ENCODE measurements at regions not wholly inside any gene's neighbourhood (a gene's known extent, or its start where the extent isn't known, plus 50 kb on each side); places are given as distances from the start of the nearest gene placed in this dataset.

DNA sequence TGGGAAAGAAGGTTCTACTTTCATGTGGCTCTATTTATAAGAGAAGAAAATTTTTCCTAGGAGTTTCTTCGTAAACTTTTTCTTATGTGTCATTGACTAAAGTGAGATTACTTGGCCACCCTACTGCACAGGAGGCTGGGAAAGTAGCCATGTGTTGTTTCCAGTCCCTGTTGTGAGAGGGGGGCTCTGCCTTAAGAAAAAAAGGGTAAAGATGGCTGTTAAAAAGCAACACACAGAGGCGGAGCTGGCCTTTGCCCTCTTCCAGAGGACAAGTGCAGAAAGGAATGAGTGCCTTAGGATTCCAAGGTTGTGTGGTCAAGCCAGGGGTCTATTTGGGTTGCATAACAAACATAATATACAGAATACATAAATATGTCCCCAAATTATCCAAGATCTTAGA, 230.0 kb upstream of the CXCR4 start (continued):
- TF ChIP-seq, protein P1, sequence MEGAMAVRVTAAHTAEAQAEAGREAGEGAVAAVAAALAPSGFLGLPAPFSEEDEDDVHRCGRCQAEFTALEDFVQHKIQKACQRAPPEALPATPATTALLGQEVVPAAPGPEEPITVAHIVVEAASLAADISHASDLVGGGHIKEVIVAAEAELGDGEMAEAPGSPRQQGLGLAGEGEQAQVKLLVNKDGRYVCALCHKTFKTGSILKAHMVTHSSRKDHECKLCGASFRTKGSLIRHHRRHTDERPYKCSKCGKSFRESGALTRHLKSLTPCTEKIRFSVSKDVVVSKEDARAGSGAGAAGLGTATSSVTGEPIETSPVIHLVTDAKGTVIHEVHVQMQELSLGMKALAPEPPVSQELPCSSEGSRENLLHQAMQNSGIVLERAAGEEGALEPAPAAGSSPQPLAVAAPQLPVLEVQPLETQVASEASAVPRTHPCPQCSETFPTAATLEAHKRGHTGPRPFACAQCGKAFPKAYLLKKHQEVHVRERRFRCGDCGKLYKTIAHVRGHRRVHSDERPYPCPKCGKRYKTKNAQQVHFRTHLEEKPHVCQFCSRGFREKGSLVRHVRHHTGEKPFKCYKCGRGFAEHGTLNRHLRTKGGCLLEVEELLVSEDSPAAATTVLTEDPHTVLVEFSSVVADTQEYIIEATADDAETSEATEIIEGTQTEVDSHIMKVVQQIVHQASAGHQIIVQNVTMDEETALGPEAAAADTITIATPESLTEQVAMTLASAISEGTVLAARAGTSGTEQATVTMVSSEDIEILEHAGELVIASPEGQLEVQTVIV (IDR thresholded peaks at IDR 0.05; ENCODE audit: borderline replicate concordance, partially characterized antibody), result no peak

DNA sequence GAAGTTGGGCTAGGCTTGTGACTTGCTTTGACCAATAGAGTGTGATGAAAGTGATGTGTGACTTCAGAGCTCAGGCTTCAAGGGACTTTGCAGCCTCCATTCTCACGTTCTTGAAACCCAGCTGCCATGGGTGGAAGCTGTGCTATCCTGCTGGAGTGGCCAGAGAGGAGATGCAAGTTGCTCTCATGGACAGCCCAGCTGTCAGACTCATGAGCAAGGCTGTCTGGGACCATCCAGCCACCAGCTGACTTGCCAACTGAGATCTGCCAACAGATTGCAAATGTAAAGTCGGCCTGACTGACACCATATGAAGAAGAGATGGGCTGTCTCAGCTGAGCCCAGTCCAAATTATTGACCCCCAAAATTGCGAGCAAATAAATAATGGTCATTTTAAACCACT, 226.4 kb upstream of the CXCR4 start:
- no peaks in the 10 kb centered on the region for H3K4me1 ChIP-seq (ENCODE audit: control insufficient read depth, insufficient read depth, low read length)
- no peak overlapping the region for H3K4me3 ChIP-seq
- no TSS peak for BruUV-seq (replicated peaks)
- no peak for FAIRE-seq
- H3K27ac ChIP-seq (ENCODE audit: control insufficient read depth, insufficient read depth), result no peak overlapping the region
- H4K20me1 ChIP-seq (ENCODE audit: control insufficient read depth, insufficient read depth), result no peaks in the 10 kb centered on the region
- in situ Hi-C loops (cut with MboI), result no loop called here
- ChIA-PET RAD21 (ENCODE audit: unreplicated experiment) (no interaction called here), SMC1A (ENCODE audit: uncharacterized antibody, unreplicated experiment) (interaction anchor here (0.9 to 1.1 kb wide), 2 partner anchors 9 to 87 kb away, joined by 3 to 4 read pairs; no protein-coding TSS in a partner anchor), CTCF (no interaction called here), POLR2A (no interaction called here)
- H3K4me2 ChIP-seq (ENCODE audit: control insufficient read depth, insufficient read depth), result no peak overlapping the region
- no peaks in the 10 kb centered on the region for H3K36me3 ChIP-seq (ENCODE audit: control insufficient read depth in 2 of 2, insufficient read depth in 2 of 2, low read length in 1 of 2)
- no peak for DNase-seq (ENCODE audit: low read depth, low spot score)
- 0 out of 4 replicates have a peak, but pooled peaks cover 0 to 2% of the 10 kb centered on the region in 2 experiments for H3K27me3 ChIP-seq (replicated peaks in 1 of 2; ENCODE audit: control insufficient read depth in 2 of 2, insufficient read depth in 2 of 2, low read length in 1 of 2)
- no peaks in the 10 kb centered on the region for H3K79me2 ChIP-seq (ENCODE audit: control insufficient read depth, insufficient read depth, low read length)
- 38% methylated on average over 3 of the region's 3 CpGs for WGBS (ENCODE audit: insufficient coverage, insufficient replicate concordance, low lambda C conversion rate, missing lambda C conversion rate)
- no peak overlapping the region for H2AFZ ChIP-seq (ENCODE audit: control insufficient read depth, low read depth, low read length)
- no peak overlapping the region for H3K9ac ChIP-seq (ENCODE audit: control insufficient read depth, insufficient read depth, low read length)
- no peak for ATAC-seq
- no peak for TF ChIP-seq SIX5 (IDR thresholded peaks at IDR 0.05; ENCODE audit: low read depth, low read length, severe bottlenecking)
- no peak for TF ChIP-seq NR2C1 (IDR thresholded peaks at IDR 0.05)
- TF ChIP-seq NBN (IDR thresholded peaks at IDR 0.05), result no peak
- TF ChIP-seq, protein P2, sequence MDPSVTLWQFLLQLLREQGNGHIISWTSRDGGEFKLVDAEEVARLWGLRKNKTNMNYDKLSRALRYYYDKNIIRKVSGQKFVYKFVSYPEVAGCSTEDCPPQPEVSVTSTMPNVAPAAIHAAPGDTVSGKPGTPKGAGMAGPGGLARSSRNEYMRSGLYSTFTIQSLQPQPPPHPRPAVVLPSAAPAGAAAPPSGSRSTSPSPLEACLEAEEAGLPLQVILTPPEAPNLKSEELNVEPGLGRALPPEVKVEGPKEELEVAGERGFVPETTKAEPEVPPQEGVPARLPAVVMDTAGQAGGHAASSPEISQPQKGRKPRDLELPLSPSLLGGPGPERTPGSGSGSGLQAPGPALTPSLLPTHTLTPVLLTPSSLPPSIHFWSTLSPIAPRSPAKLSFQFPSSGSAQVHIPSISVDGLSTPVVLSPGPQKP (IDR thresholded peaks at IDR 0.05; ENCODE audit: low read depth, low read length), result no peak
- TF ChIP-seq, protein P1 (IDR thresholded peaks at IDR 0.05; ENCODE audit: borderline replicate concordance, partially characterized antibody), result no peak
- no peak for TF ChIP-seq ESRRA (IDR thresholded peaks at IDR 0.05; ENCODE audit: low read length)
- H3K9me3 ChIP-seq (replicated peaks; ENCODE audit: control insufficient read depth, insufficient read depth, low read length), result no peaks in the 10 kb centered on the region
- intact Hi-C loops (cut with micrococcal nuclease; ENCODE audit: unreplicated experiment), result no loop called here

All from GM12878 (cell line).